Lung (tissue), 11 donors: ENCODE measurements at regions not wholly inside any gene's neighbourhood (a gene's known extent, or its start where the extent isn't known, plus 50 kb on each side); places are given as distances from the start of the nearest gene placed in this dataset.

Experiments
- ATAC-seq: fragments of 200-7000 bp; cut with Tn5 transposase; one replicate; pipeline ENCODE4 v1.9.1; 2020; ENCODE audit warnings: moderate number of reproducible peaks; ENCODE audit not compliant: insufficient read depth, low FRiP score
- DNase-seq, 3 donors: peaks; one replicate each; pipeline ENCODE4 v3.0.0-alpha.2; 2013 to 2017
- H3K27ac ChIP-seq, 2 donors: one replicate each; pipeline ENCODE4 v1.5.1; 2013; ENCODE audit warnings: mild to moderate bottlenecking in 2 of 2, moderate library complexity in 2 of 2, control low read depth in 1 of 2, inconsistent platforms in 1 of 2, low read depth in 1 of 2, low read length in 1 of 2
- H3K27me3 ChIP-seq, 3 donors: one replicate each; pipeline ENCODE4 v1.5.1; 2013; ENCODE audit warnings: low read length in 2 of 3; ENCODE audit not compliant: control insufficient read depth in 3 of 3, insufficient read depth in 3 of 3
- H3K36me3 ChIP-seq, 4 donors: one replicate each; pipeline ENCODE4 v1.5.1; 2013; ENCODE audit warnings: low read length in 4 of 4, mild to moderate bottlenecking in 1 of 4, moderate library complexity in 1 of 4; ENCODE audit not compliant: control insufficient read depth in 4 of 4, insufficient read depth in 4 of 4
- H3K4me1 ChIP-seq, 5 donors: one replicate each; pipeline ENCODE4 v1.5.1; 2013; ENCODE audit warnings: low read length in 5 of 5, mild to moderate bottlenecking in 2 of 5, moderate library complexity in 1 of 5; ENCODE audit not compliant: control insufficient read depth in 5 of 5, insufficient read depth in 5 of 5
- H3K4me3 ChIP-seq: one replicate; pipeline ENCODE4 v1.5.1; 2013; ENCODE audit warnings: mild to moderate bottlenecking, control low read depth, moderate library complexity
- H3K9ac ChIP-seq, 2 donors: one replicate each; pipeline ENCODE4 v1.5.1; 2013; ENCODE audit warnings: low read length in 2 of 2, control low read depth in 1 of 2; ENCODE audit not compliant: insufficient read depth in 1 of 2
- H3K9me3 ChIP-seq, 4 donors: one replicate each; pipeline ENCODE4 v1.5.1; 2013; ENCODE audit warnings: low read length in 3 of 4, mild to moderate bottlenecking in 1 of 4, moderate library complexity in 1 of 4; ENCODE audit not compliant: control insufficient read depth in 4 of 4, insufficient read depth in 3 of 4
- WGBS, 2 donors: extraction: QIAGEN DNeasy Blood & Tissue Kit; methylation state at CpG; one replicate each; pipeline ENCODE4 v1.1.7; 2013; 5-methylcytosine and 5-hydroxymethylcytosine counted together
- TF ChIP-seq, protein P1 (sequence below): IDR thresholded peaks from 2 replicates; pipeline ENCODE4 v1.5.1; 2012; ENCODE audit warnings: mild to moderate bottlenecking; ENCODE audit errors: control extremely low read depth, extremely low read depth
- donor health status: control.
- donor health status: control.
- donor health status: Bipolar disorder and iron deficiency.
- donor health status: healthy.
- donor health status: DM: yes; HTN: yes; CAD: no.

DNA sequence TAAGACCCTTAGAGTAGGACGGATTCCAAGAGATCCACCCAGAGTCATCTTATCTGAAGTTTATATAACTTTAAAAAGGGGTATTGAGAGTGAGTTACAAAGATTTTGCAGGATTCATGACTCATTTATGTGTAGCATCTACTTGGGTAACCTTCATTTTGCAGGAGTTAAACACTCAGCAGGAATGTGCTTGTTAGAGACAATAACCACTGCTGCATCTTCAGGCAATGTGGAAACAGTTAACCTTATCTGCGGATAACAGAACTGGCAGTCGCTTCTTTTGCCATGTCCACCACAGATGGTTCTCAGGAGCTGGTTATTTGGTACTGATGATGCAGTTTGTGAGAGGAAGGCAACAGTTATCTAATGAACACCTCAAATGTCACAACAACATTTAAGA, 417.9 kb upstream of the DDI1 start:
- Histone ChIP-seq H3K36me3 (no peaks in the 10 kb centered on the region), H3K4me3 (no peak overlapping the region), H3K4me1 (no peaks in the 10 kb centered on the region), H3K9me3 (peaks cover 0 to 2% (median 0%) of the 10 kb centered on the region in 4 donors), H3K27me3 (no peaks in the 10 kb centered on the region), H3K27ac (no peak overlapping the region), H3K9ac (no peak overlapping the region)
- DNase-seq (no peak), ATAC-seq (no peak)
- TF ChIP-seq, protein P1, sequence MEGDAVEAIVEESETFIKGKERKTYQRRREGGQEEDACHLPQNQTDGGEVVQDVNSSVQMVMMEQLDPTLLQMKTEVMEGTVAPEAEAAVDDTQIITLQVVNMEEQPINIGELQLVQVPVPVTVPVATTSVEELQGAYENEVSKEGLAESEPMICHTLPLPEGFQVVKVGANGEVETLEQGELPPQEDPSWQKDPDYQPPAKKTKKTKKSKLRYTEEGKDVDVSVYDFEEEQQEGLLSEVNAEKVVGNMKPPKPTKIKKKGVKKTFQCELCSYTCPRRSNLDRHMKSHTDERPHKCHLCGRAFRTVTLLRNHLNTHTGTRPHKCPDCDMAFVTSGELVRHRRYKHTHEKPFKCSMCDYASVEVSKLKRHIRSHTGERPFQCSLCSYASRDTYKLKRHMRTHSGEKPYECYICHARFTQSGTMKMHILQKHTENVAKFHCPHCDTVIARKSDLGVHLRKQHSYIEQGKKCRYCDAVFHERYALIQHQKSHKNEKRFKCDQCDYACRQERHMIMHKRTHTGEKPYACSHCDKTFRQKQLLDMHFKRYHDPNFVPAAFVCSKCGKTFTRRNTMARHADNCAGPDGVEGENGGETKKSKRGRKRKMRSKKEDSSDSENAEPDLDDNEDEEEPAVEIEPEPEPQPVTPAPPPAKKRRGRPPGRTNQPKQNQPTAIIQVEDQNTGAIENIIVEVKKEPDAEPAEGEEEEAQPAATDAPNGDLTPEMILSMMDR: no peak
- 91 to 94% methylated on average over 3 of the region's 3 CpGs for WGBS, 2 donors

DNA sequence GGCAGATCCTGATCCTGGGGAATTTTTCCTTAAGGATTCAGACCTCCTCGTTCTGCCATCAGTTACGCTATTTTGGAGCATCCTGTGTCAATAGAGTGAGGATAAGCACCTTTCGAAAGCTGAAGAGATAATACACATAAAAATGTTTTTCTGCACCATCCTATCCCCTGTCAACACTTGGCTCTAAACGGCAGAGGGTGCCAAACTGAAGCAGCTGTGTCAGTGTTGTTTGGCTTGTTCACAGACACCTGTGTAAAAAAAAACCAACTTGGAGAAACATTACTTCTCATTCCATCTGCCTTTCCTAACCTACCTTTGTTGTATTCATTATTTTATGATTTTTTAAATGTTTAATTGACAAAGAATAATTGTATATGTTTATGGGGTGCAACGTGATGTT, 417.0 kb upstream of the DDI1 start:
- 52 to 63% methylated on average over 5 of the region's 5 CpGs for WGBS, 2 donors
- Histone ChIP-seq H3K9ac (no peak overlapping the region), H3K27me3 (no peaks in the 10 kb centered on the region), H3K4me3 (no peak overlapping the region), H3K36me3 (no peaks in the 10 kb centered on the region), H3K4me1 (no peaks in the 10 kb centered on the region), H3K27ac (no peak overlapping the region), H3K9me3 (peaks cover 0 to 2% (median 0%) of the 10 kb centered on the region in 4 donors)
- ATAC-seq: no peak
- peak in 1 of 3 donors; percentile 11 for DNase-seq
- TF ChIP-seq, protein P1: no peak

DNA sequence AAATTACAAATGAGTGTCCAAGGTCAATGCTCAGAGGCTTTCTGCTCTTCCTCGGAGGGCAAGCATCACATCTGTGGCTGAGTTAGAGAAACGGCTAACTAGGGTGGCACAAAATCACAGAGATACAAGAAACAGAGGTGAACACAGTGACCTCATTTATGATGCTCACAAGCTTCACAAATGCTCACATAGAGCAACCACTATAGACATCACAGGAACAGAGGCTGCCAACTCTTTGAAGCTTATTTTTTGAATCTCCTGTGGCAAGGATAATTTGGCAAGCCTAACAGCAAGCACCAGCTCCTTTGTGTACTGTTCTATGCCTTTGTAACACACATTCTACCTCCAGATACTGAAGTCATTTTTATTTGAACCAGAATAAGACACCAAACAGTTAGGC, 416.5 kb upstream of the DDI1 start:
- TF ChIP-seq, protein P1: no peak
- no peak overlapping the region for H3K27ac ChIP-seq
- DNase-seq (no peak), ATAC-seq (no peak)
- peaks cover 0 to 2% (median 0%) of the 10 kb centered on the region in 4 donors for H3K9me3 ChIP-seq
- no peaks in the 10 kb centered on the region for H3K4me1 ChIP-seq
- no peak overlapping the region for H3K9ac ChIP-seq
- no peak overlapping the region for H3K4me3 ChIP-seq
- H3K27me3 ChIP-seq: no peaks in the 10 kb centered on the region
- H3K36me3 ChIP-seq: no peaks in the 10 kb centered on the region
- 53 to 74% methylated on average over 2 of the region's 2 CpGs for WGBS, 2 donors

DNA sequence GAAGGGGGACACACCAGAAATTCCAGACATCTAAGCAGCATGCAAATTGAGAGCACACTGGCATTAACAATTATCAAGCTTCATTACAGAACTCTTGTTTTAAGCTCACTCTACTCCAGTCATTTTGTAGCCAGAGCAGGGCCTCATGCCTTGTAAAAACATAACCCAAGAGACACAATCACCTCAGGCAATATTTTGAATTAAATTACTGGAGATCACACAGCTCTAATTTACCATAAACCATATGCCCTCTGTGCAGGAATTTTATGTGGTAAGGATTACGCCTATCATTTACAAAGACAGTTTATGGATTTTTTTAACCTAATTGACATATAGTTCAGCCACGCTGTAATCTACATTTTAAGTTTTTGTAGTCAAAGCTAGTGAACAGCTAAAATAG, 414.1 kb upstream of the DDI1 start:
- peaks cover 0 to 2% (median 0%) of the 10 kb centered on the region in 4 donors for H3K9me3 ChIP-seq
- no peak overlapping the region for H3K9ac ChIP-seq
- 95 to 98% methylated on average over 2 of the region's 2 CpGs for WGBS, 2 donors
- H3K4me1 ChIP-seq: no peaks in the 10 kb centered on the region
- TF ChIP-seq, protein P1: no peak
- H3K4me3 ChIP-seq: no peak overlapping the region
- DNase-seq: no peak
- no peak overlapping the region for H3K27ac ChIP-seq
- H3K36me3 ChIP-seq: no peaks in the 10 kb centered on the region
- ATAC-seq: no peak
- no peaks in the 10 kb centered on the region for H3K27me3 ChIP-seq
